SHP77 (cell line): ENCODE measurements at regions not wholly inside any gene's neighbourhood (a gene's known extent, or its start where the extent isn't known, plus 50 kb on each side); places are given as distances from the start of the nearest gene placed in this dataset.
"Not testable (repeated sequence)": the region's sequence is repeated elsewhere in the genome, so short reads cannot be mapped to it uniquely, and the experiment has no call there.

Experiments
- DNase-seq, 2 experiments: peaks; one replicate each; lab custom pipeline; 2025; lab: John Stamatoyannopoulos, UW

- no peak for DNase-seq
These were observed 378.8 kb upstream of the PODXL start for GRCh38 chr7:131935180-131935579.

DNA sequence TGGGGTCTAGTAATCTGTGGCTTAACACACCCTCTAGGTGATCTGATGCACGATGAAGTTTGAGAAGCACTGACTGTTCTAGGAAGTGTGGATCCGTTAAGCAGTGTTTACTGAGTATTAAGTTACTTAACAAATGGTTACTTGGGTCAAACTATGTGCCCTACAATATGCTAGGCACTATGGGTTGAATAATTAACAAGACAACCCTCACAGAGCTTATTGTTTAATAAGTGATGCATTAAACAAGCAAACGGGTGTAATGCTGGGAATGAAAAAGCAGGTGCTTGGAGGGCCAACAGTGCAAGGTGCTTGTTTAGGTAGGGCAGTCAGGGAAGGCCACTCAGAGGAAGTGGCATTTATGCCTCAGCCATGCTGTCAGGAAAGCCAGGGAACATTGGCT, 378.0 kb upstream of the PODXL start:
- no peak for DNase-seq

- no peak for DNase-seq
These were observed 377.4 kb upstream of the PODXL start for GRCh38 chr7:131933751-131934289.

- not testable (repeated sequence) for DNase-seq
These were observed 376.8 kb upstream of the PODXL start for GRCh38 chr7:131933219-131933618.

GRCh38 chr7:131932271-131932670, 375.8 kb upstream of the PODXL start:
- DNase-seq: no peak

DNA sequence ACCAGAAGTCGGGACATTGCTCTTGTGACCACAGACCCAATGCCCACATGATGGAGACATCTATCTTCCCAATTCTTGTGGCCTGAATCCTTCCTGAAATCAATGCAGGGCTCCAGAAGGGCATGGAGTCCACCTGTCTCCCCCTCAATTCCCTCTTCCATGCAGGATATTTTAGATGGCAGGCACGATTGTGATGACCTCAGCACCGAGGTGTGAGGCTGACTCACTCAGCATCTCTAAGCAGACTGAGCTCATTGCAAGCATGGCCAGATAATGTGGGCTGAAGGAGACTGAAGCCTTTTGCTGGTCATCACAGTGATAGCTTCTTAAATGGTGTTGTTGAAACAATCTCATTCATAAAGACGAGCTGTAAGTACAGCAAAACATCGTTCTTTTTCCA, 374.9 kb upstream of the PODXL start:
- DNase-seq: no peak

GRCh38 chr7:131929632-131930031, 373.2 kb upstream of the PODXL start:
- no peak for DNase-seq

DNA sequence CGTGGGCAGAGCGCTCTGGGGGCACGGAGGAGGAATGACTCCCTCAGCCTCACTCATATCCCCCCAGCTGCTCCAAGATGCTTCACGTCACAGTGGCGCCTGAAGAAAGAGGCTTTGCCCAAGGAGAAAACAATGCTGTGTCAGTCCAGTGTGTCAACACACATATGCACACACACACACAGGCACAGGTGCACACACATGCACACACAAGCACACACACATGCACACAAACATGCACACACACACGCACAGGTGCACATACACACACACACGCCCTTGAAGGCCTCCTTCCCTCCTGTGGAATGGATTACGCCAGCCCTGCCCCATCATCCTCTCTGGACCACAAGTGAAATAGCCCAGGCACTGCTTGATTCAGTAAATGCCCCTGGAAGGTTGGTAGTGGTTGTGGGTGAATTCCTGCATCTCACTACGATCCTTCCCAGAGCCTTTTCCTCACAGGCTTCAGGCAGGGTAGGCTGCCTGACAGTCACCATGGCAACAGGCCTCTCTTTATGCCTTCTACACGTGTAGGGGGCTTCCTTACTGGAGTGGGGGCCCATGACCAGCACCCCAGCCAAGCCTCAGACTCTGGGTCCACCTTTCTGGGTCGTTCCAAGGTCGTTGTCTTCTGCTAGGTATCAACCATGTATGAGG, 371.5 kb upstream of the PODXL start:
- no peak for DNase-seq

GRCh38 chr7:131925636-131926035, 369.2 kb upstream of the PODXL start:
- no peak for DNase-seq

GRCh38 chr7:131924857-131925256, 368.4 kb upstream of the PODXL start:
- DNase-seq: no peak

- not testable (repeated sequence) for DNase-seq
These were observed 366.5 kb upstream of the PODXL start for GRCh38 chr7:131922948-131923347.

- DNase-seq: no peak
These were observed 364.6 kb upstream of the PODXL start for GRCh38 chr7:131921016-131921415.

- DNase-seq: no peak
These were observed 363.7 kb upstream of the PODXL start for GRCh38 chr7:131919920-131920709.

- no peak for DNase-seq
These were observed 354.7 kb upstream of the PODXL start for GRCh38 chr7:131911112-131911511.

DNA sequence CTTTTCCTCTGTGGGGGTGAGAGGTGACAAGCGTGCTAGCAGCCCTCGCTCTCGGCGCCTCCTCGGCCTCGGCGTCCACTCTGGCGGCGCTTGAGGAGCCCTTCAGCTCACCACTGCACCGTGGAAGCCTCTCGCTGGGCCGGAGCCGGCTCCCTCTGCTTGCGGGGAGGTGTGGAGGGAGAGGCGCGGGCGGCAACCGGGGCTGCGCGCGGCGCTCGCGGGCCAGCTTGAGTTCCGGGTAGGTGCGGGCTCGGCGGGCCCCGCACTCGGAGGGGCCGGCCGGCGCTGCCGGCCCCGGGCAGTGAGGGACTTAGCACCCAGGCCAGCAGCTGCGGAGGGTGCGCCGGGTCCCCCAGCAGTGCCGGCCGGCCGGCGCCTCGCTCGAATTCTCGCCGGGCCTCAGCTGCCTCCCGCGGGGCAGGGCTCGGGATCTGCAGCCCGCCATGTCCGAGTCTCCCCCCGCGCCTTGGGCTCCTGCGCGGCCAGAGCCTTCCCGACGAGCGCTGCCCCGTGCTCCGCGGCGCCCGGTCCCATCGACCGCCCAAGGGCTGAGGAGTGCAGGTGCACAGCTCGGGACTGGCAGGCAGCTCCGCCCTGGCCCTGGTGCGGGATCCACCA, 352.8 kb upstream of the PODXL start:
- no peak for DNase-seq

DNA sequence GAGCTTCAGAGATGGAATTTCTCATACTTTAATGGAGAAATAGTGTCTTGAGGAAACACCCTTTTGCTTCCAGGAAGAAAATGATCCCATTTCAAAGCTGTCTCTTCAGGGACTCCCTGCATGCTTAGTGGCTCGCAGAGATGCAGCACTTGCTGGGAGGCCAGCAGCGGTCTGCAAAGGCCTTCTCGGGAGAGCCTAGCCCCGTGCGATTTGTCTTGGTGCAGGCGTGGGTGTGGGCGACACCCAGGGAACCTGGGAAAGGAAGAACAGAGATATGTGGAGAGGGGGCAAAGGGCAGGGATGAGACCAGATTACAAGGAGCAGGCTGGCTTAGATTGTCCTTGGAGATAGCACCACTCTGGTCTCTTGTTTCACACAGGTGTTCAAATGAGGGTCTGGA, 352.3 kb upstream of the PODXL start:
- no peak for DNase-seq

DNA sequence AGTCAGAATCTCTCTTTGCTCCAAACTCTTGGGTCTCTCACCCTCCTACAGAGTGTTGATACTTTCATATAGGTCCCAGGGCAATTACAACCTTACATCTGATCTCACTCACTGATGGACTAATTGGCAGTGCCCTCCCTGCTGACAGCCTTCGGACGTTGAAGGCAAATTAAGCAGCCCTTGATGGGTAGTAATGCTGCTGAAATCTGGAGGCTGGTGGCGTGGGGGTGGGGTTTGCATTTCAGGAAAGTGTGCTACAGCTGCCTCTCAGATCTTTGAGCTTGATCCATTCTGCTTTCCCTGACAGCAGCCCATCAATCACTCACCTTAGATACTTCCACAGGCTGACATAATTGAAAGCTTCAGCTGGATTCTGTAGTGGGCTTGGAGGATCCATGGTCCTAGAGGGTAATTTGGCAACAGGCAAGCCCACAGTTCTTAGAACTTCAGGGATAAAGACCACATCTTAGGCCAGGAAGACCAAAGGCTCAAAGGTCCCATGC, 349.1 kb upstream of the PODXL start:
- DNase-seq: no peak

GRCh38 chr7:131904760-131905327, 348.4 kb upstream of the PODXL start:
- no peak for DNase-seq

- no peak for DNase-seq
These were observed 346.9 kb upstream of the PODXL start for GRCh38 chr7:131903315-131903714.

DNA sequence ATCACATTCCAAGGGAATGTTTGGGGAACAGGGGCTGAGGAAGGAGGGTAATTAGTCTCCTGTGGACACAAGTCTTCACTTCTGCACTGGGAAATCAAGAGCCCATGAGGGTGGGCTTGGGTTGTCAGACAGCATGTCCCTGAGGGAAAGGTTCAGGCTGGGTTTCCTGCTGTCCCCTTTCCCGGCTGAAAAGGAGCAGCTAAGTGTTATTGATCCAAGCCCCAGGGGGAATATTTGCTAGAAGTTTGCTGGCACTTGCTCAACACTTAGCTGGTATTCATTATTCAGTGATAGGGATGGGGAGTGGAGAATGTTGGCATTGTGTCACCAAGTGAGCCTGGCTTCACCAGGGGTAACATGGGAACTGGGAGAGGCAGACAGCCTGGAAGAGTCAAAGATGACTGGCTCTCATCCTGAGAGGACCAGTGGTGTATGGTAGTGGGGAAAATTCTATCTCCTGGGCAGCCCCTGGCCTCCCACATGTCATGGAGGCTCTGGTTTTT, 344.4 kb upstream of the PODXL start:
- no peak for DNase-seq

- DNase-seq: no peak
These were observed 343.0 kb upstream of the PODXL start for GRCh38 chr7:131899271-131900030.
